ENCODE measurements at regions not wholly inside any gene's neighbourhood (a gene's known extent, or its start where the extent isn't known, plus 50 kb on each side); places are given as distances from the start of the nearest gene placed in this dataset.

GRCh38 chr3:162764051-162764807 lies 1267.6 kb downstream of the OTOL1 start:
- ChIA-PET CTCF (no interaction called here), POLR2A (no interaction called here)
- no peak overlapping the region for H3K4me3 ChIP-seq (ENCODE audit: low read depth, low read length)
- TF ChIP-seq ZNF433 (tag by site-specific recombination; IDR thresholded peaks at IDR 0.05; ENCODE audit: low read depth) (no peak), ZNF341 (tag by site-specific recombination; IDR thresholded peaks at IDR 0.05; ENCODE audit: low read depth) (no peak), ZNF112 (tag by site-specific recombination; IDR thresholded peaks at IDR 0.05) (no peak), PRDM6 (tag by site-specific recombination; IDR thresholded peaks at IDR 0.05) (no peak), ZNF792 (tag by site-specific recombination; IDR thresholded peaks at IDR 0.05) (no peak)
- no peaks in the 10 kb centered on the region for H3K9me3 ChIP-seq (ENCODE audit: control insufficient read depth, insufficient read depth, low read depth, low read length)
- H3K27ac ChIP-seq (ENCODE audit: extremely low read depth, low read depth, low read length): no peak overlapping the region
- H3K36me3 ChIP-seq (ENCODE audit: control insufficient read depth in 2 of 2, insufficient read depth in 1 of 2, low read length in 2 of 2): no peaks in the 10 kb centered on the region
- no peaks in the 10 kb centered on the region for H3K4me1 ChIP-seq (ENCODE audit: control insufficient read depth, insufficient read depth, low read length)

DNA sequence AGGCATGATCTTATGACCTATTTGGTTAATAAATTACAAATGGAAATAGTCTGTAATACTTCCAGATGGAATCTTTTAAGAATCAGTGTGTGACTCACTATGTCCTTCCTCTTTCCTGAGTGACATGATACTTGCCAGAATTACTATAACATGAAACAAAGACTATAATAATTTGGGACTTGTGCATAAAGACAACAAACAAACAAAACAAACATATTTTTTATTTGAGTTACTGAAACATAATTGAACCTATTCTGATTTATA lies 1268.1 kb downstream of the OTOL1 start:
- POLR2A ChIA-PET: no interaction called here
- CTCF ChIA-PET: no interaction called here
- TF ChIP-seq ZXDB (tag by site-specific recombination; IDR thresholded peaks at IDR 0.05) (no peak), ZNF555 (tag by site-specific recombination; conservative IDR thresholded peaks at IDR 0.05) (no peak), ZNF501 (tag by site-specific recombination; IDR thresholded peaks at IDR 0.05) (no peak)
- Histone ChIP-seq H3K27ac (ENCODE audit: extremely low read depth, low read depth, low read length) (no peak overlapping the region), H3K9me3 (ENCODE audit: control insufficient read depth, insufficient read depth, low read depth, low read length) (no peaks in the 10 kb centered on the region), H3K4me3 (ENCODE audit: low read depth, low read length) (no peak overlapping the region), H3K4me1 (ENCODE audit: control insufficient read depth, insufficient read depth, low read length) (no peaks in the 10 kb centered on the region), H3K36me3 (ENCODE audit: control insufficient read depth in 2 of 2, insufficient read depth in 1 of 2, low read length in 2 of 2) (no peaks in the 10 kb centered on the region)

GRCh38 chr3:162765524-162765923 lies 1268.9 kb downstream of the OTOL1 start:
- TF ChIP-seq, protein P1, sequence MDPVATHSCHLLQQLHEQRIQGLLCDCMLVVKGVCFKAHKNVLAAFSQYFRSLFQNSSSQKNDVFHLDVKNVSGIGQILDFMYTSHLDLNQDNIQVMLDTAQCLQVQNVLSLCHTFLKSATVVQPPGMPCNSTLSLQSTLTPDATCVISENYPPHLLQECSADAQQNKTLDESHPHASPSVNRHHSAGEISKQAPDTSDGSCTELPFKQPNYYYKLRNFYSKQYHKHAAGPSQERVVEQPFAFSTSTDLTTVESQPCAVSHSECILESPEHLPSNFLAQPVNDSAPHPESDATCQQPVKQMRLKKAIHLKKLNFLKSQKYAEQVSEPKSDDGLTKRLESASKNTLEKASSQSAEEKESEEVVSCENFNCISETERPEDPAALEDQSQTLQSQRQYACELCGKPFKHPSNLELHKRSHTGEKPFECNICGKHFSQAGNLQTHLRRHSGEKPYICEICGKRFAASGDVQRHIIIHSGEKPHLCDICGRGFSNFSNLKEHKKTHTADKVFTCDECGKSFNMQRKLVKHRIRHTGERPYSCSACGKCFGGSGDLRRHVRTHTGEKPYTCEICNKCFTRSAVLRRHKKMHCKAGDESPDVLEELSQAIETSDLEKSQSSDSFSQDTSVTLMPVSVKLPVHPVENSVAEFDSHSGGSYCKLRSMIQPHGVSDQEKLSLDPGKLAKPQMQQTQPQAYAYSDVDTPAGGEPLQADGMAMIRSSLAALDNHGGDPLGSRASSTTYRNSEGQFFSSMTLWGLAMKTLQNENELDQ (tag by site-specific recombination; IDR thresholded peaks at IDR 0.05; ENCODE audit: low read depth): no peak
- no peak overlapping the region for H3K4me3 ChIP-seq (ENCODE audit: low read depth, low read length)
- no peaks in the 10 kb centered on the region for H3K9me3 ChIP-seq (ENCODE audit: control insufficient read depth, insufficient read depth, low read depth, low read length)
- CTCF ChIA-PET: no interaction called here
- H3K27ac ChIP-seq (ENCODE audit: extremely low read depth, low read depth, low read length): no peak overlapping the region
- POLR2A ChIA-PET: no interaction called here
- no peaks in the 10 kb centered on the region for H3K4me1 ChIP-seq (ENCODE audit: control insufficient read depth, insufficient read depth, low read length)
- no peaks in the 10 kb centered on the region for H3K36me3 ChIP-seq (ENCODE audit: control insufficient read depth in 2 of 2, insufficient read depth in 1 of 2, low read length in 2 of 2)

GRCh38 chr3:162769564-162769963 lies 1273.0 kb downstream of the OTOL1 start:
- no peak overlapping the region for H3K4me3 ChIP-seq (ENCODE audit: low read depth, low read length)
- H3K36me3 ChIP-seq (ENCODE audit: control insufficient read depth in 2 of 2, insufficient read depth in 1 of 2, low read length in 2 of 2): no peaks in the 10 kb centered on the region
- TF ChIP-seq PRDM2 (tag by site-specific recombination; IDR thresholded peaks at IDR 0.05; ENCODE audit: borderline replicate concordance): no peak
- TF ChIP-seq, protein P2, sequence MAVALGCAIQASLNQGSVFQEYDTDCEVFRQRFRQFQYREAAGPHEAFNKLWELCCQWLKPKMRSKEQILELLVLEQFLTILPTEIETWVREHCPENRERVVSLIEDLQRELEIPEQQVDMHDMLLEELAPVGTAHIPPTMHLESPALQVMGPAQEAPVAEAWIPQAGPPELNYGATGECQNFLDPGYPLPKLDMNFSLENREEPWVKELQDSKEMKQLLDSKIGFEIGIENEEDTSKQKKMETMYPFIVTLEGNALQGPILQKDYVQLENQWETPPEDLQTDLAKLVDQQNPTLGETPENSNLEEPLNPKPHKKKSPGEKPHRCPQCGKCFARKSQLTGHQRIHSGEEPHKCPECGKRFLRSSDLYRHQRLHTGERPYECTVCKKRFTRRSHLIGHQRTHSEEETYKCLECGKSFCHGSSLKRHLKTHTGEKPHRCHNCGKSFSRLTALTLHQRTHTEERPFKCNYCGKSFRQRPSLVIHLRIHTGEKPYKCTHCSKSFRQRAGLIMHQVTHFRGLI (tag by site-specific recombination; IDR thresholded peaks at IDR 0.05): no peak
- no peak for TF ChIP-seq ZNF248 (tag by site-specific recombination; IDR thresholded peaks at IDR 0.05)
- no peak for TF ChIP-seq ELK4 (IDR thresholded peaks at IDR 0.05; ENCODE audit: borderline replicate concordance, low read depth, low read length)
- no peak overlapping the region for H3K27ac ChIP-seq (ENCODE audit: extremely low read depth, low read depth, low read length)
- H3K9me3 ChIP-seq (ENCODE audit: control insufficient read depth, insufficient read depth, low read depth, low read length): no peaks in the 10 kb centered on the region
- ChIA-PET POLR2A (no interaction called here), CTCF (no interaction called here)
- no peaks in the 10 kb centered on the region for H3K4me1 ChIP-seq (ENCODE audit: control insufficient read depth, insufficient read depth, low read length)
